NB4 (cell line): ENCODE measurements at regions not wholly inside any gene's neighbourhood (a gene's known extent, or its start where the extent isn't known, plus 50 kb on each side); places are given as distances from the start of the nearest gene placed in this dataset.

Source experiments
- MAX ChIP-seq: IDR thresholded peaks from 2 replicates; pipeline ENCODE4 v1.6.1; 2011; ENCODE audit warnings: low read depth, low read length
- MYC ChIP-seq: IDR thresholded peaks from 2 replicates; pipeline ENCODE4 v1.6.1; 2011; ENCODE audit warnings: low read depth, low read length
- POLR2A ChIP-seq: IDR thresholded peaks from 2 replicates; pipeline ENCODE4 v1.6.1; 2011; ENCODE audit warnings: mild to moderate bottlenecking; ENCODE audit not compliant: insufficient read length; ENCODE audit errors: extremely low read depth
- TF ChIP-seq, protein P1 (sequence below): IDR thresholded peaks from one replicate; pipeline ENCODE4 v1.5.1; 2012; ENCODE audit warnings: low read depth, low read length

GRCh38 chr9:18059447-18059846, 414.5 kb upstream of the ADAMTSL1 start:
- TF ChIP-seq POLR2A (no peak), MAX (no peak), MYC (no peak)
- TF ChIP-seq, protein P1, sequence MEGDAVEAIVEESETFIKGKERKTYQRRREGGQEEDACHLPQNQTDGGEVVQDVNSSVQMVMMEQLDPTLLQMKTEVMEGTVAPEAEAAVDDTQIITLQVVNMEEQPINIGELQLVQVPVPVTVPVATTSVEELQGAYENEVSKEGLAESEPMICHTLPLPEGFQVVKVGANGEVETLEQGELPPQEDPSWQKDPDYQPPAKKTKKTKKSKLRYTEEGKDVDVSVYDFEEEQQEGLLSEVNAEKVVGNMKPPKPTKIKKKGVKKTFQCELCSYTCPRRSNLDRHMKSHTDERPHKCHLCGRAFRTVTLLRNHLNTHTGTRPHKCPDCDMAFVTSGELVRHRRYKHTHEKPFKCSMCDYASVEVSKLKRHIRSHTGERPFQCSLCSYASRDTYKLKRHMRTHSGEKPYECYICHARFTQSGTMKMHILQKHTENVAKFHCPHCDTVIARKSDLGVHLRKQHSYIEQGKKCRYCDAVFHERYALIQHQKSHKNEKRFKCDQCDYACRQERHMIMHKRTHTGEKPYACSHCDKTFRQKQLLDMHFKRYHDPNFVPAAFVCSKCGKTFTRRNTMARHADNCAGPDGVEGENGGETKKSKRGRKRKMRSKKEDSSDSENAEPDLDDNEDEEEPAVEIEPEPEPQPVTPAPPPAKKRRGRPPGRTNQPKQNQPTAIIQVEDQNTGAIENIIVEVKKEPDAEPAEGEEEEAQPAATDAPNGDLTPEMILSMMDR = no peak
